GM12873 (cell line): ENCODE measurements at regions not wholly inside any gene's neighbourhood (a gene's known extent, or its start where the extent isn't known, plus 50 kb on each side); places are given as distances from the start of the nearest gene placed in this dataset.

Experiments
- TF ChIP-seq, protein P1 (sequence below): IDR thresholded peaks from 2 replicates; pipeline ENCODE4 v1.5.1; 2012; ENCODE audit warnings: low read depth, mild to moderate bottlenecking, moderate library complexity, low read length, control low read depth; ENCODE audit not compliant: insufficient read depth; ENCODE audit errors: missing control alignments

- TF ChIP-seq, protein P1, sequence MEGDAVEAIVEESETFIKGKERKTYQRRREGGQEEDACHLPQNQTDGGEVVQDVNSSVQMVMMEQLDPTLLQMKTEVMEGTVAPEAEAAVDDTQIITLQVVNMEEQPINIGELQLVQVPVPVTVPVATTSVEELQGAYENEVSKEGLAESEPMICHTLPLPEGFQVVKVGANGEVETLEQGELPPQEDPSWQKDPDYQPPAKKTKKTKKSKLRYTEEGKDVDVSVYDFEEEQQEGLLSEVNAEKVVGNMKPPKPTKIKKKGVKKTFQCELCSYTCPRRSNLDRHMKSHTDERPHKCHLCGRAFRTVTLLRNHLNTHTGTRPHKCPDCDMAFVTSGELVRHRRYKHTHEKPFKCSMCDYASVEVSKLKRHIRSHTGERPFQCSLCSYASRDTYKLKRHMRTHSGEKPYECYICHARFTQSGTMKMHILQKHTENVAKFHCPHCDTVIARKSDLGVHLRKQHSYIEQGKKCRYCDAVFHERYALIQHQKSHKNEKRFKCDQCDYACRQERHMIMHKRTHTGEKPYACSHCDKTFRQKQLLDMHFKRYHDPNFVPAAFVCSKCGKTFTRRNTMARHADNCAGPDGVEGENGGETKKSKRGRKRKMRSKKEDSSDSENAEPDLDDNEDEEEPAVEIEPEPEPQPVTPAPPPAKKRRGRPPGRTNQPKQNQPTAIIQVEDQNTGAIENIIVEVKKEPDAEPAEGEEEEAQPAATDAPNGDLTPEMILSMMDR, result no peak
Observed at GRCh38 chr13:78160793-78161192, 242.2 kb upstream of the EDNRB start.

DNA sequence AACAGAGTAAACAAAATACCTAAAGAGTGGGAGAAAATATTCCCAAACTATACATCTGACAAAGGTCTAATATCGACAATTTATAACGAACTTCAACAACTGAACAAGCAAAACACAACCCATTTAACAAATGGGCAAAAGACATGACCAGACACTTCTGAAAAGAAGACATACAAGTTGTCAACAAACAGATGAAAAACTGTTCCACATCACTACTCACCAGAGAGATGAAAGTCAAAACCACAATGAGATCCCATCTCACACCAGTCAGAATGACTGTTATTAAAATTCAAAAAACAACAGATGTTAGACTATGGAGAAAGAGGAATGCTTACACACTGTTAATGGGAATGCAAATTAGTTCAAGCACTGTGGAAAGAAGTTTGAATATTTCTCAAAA, 233.8 kb upstream of the EDNRB start:
- TF ChIP-seq, protein P1, result no peak

DNA sequence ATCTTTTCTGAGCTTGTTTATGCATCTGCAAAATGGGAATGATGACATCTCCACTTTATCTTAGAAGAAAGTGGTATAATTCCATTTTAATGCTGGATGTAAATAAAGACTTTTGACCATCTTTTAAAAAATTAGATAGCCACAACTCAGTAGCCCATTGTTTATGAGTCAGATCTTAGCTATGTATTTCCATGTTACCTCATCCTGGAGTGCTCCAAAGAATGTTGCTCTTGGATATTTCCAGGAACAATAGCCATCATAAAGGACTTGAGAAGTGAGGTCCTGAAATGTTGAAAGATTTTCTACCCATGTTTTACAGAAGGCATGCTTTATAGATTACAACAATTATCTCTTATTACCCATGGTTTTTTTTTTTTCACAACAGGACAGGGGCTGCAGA, 229.3 kb upstream of the EDNRB start:
- TF ChIP-seq, protein P1, result no peak

DNA sequence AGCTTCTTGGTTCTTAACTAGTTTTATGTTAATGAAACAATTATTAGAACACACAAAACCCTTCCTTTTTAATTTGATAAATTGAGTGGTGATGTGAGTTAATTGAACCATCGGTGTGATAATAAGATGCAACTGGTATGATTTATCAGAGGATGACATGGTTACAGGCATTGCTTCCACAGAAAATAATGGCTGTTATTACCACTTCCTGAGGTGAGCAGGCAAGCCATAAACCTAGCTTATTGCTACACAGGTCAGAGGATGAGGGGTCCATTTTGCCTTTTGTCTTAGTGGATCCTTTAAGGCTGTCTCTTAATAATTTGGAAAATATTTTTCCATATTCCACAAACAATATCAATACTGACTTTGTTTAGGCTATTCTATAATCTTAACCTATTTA, 226.6 kb upstream of the EDNRB start:
- TF ChIP-seq, protein P1, result no peak

DNA sequence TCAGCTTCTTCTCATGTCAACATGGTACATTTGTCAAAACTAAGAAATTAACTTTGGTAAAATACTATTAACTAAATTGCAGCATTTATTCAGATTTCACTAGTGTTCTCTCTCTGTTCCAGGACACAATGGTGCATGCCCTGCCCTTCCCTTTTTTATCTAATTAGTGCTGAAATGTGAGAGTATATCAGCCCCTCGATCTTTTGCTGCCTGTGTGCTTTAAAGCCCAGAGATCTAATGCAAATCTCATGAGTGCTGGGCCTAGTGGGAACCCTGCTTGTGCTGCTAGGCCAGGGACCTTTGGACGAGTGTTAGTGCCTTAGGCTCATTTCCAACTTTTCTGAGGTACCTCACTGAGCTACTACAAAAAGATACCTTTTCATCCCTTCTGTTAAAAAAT, 221.1 kb upstream of the EDNRB start:
- TF ChIP-seq, protein P1, result no peak

DNA sequence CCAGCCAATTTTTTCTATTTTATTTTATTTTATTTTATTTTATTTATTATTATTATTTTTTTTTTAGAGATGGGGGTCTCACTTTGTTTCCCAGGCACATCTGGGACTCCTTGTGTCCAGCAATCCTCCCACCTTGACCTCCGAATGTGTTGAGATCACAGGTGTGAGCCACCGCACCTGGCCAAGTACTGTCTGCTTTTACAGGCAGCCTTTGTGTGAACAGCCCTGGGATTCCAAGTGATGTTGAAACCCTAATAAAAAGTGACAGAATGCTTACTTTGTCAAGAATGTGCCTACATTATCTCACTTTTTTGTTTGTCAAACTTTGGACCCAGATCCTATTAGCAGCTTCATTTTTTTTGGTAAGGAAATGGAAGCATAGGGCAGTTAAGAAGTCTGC, 220.1 kb upstream of the EDNRB start:
- TF ChIP-seq, protein P1, result no peak

- TF ChIP-seq, protein P1, result peak; percentile 71
Observed at GRCh38 chr13:78137404-78138142, 218.9 kb upstream of the EDNRB start.
